ENCODE measurements at regions not wholly inside any gene's neighbourhood (a gene's known extent, or its start where the extent isn't known, plus 50 kb on each side); places are given as distances from the start of the nearest gene placed in this dataset.

GRCh38 chr16:86740906-86741799 is 162.8 kb downstream of the FOXL1 start:
- no peak for DNase-seq (ENCODE audit: low read depth in 2 of 2)

- no peak for DNase-seq (ENCODE audit: low read depth in 2 of 2)
Measured at GRCh38 chr16:86747761-86748160, 169.4 kb downstream of the FOXL1 start.

DNA sequence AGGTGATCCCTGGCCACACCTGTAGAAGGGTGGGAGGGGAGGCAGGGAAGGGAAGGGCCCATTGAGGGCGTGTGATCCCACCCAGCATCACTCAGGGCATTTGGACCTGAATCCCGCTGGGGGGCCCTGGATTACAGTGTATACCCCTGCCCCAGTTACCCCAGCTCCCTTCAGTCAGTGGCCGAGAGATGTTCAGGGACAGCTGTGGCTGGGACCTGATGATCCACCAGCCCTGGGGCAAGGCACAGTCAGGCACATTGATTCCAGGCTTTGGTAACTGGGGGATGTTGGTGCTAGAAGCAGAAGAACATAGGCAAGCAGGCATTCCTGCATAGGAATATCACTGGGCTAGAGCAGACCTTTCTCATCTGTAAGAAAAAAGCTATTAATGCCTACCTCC is 170.3 kb downstream of the FOXL1 start:
- DNase-seq (ENCODE audit: low read depth in 2 of 2): no peak

DNA sequence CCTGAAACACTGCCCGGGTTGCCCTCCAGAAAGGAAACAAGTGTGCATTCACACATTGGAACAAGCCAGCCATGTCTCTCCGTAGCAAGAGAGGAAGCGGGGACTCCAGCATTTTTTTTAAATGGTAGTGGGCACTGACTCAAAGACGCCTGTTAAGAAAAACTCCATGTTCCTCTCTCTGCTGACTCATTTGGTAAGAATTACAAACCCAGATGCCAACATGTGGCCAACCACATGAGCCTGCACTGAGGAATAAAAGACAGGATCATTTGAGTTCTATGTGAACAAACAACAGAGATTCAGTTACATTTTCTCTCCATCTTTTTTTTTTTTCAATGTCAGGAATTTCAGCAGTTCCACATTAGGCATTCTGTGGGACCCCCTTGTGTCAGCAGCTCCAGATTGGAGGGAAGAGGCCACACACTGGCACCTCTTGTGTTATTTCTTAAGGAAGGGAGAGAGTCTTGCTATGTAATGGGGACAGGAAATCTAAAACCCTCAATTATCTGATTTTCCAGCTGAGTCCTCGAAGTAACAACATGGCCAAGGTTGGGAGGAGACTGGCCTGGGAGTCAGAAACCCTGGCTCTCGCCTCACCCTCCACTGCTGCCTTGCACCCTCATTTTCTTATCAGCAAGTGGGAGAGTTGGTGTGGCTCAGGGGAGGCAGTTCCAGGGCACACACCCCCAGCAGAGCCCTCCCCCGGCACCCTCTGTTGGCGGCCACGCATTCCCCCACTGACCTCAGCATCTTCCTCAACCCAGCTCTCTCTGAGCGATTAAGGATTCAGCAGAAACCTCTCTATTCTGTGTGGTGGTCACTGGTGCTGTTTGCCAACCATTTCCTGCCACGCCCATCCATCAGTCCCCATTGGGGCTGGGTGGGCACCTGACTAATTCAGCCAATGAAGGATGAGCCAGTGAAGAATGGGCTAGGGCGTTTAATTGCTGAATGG is 173.0 kb downstream of the FOXL1 start:
- no peak for DNase-seq (ENCODE audit: low read depth in 2 of 2)

GRCh38 chr16:86752582-86753175 is 174.3 kb downstream of the FOXL1 start:
- DNase-seq (ENCODE audit: low read depth in 2 of 2): no peak

GRCh38 chr16:86753399-86753798 is 175.1 kb downstream of the FOXL1 start:
- no peak for DNase-seq (ENCODE audit: low read depth in 2 of 2)

GRCh38 chr16:86755571-86756006 is 177.2 kb downstream of the FOXL1 start:
- no peak for DNase-seq (ENCODE audit: low read depth in 2 of 2)

GRCh38 chr16:86756882-86757703 is 178.7 kb downstream of the FOXL1 start:
- no peak for DNase-seq (ENCODE audit: low read depth in 2 of 2)

DNA sequence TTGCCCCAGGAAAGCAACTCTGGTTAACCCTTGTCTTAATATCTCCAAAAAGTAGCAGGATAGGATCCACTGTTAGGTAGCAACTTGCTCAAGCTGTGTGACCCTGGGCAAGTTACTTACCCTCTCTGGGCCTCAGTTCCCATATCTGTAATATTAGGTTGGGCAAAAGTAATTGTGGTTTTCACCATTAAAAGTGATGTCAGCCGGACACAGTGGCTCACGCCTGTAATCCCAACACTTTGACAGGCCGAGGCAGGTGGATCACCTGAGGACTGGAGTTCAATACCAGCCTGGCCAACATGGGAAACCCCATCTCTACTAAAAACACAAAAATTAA is 179.3 kb downstream of the FOXL1 start:
- DNase-seq (ENCODE audit: low read depth in 2 of 2): no peak

- no peak for DNase-seq (ENCODE audit: low read depth in 2 of 2)
Measured at GRCh38 chr16:86758932-86759331, 180.6 kb downstream of the FOXL1 start.

GRCh38 chr16:86761111-86762031 is 183.0 kb downstream of the FOXL1 start:
- DNase-seq (ENCODE audit: low read depth in 2 of 2): peak; percentile 8 to 28

DNA sequence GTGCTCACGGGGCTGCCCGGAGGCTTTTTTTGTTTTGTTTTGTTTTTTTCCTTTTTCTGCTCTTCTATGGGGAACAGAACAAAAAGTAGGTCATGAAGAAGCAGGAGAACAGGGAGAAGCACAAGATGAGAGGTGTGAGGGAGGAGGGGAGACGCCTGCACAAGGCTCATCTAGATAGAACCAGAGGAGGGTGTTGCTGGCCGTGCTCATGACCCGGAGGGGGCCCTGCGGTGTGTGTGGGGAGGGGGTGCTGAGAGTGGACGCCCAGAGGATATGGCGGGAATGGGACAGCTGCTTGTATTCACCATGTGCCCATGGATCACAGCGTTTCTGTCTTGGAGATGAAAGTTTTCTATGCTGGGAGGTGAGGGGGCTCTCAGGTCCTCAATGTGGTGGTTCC is 183.7 kb downstream of the FOXL1 start:
- DNase-seq (ENCODE audit: low read depth in 2 of 2): no peak

DNA sequence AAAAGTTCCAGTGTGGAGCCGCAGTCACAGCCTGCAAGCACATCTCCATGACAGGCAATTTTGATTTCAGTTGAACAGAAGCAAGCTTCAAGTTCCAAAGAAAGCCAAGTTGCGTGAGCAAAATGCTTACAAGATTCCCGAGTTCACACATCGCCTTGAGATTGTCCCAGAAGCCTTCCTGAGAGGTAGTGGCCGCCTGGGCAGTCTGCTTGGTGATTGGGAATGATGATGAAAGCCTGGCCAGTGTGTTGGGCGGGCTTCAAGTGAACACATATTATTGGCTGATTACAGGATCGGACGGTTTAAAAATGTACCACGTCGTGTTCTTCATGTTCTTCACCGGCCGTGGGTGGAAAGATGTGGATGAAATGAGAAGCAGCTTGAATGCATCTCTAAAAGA is 185.5 kb downstream of the FOXL1 start:
- DNase-seq (ENCODE audit: low read depth in 2 of 2): no peak

GRCh38 chr16:86764551-86764950 is 186.2 kb downstream of the FOXL1 start:
- DNase-seq (ENCODE audit: low read depth in 2 of 2): no peak

DNA sequence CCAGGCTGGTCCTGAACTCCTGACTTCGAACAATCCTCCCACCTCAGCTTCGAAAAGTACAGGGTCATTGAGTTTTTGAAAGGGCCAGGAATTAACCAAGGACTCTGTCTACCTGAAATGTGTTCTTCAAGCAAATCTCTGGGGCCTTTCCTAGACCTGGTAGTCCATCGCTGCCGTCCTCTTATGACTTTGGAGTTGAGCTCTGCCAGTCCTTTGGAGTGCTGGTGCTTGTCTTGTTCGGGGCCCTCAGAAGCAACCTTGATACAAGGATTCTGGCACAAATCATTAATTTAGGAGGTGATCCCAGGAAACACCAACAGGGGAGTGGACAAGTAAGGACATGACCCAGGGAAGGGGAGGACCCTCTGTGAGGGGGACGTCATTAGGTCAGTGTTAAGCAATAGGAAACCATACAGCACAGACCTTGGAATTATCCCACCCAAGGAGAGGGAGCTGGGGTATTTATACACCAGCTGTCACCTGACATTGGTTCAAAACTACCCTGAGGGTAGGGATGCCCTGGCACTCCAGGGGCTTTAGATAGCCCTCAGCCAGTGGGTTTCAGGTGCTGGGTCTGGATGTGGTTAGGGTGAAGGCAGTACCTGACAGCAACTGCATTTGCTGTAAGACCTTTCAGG is 187.2 kb downstream of the FOXL1 start:
- no peak for DNase-seq (ENCODE audit: low read depth in 2 of 2)

DNA sequence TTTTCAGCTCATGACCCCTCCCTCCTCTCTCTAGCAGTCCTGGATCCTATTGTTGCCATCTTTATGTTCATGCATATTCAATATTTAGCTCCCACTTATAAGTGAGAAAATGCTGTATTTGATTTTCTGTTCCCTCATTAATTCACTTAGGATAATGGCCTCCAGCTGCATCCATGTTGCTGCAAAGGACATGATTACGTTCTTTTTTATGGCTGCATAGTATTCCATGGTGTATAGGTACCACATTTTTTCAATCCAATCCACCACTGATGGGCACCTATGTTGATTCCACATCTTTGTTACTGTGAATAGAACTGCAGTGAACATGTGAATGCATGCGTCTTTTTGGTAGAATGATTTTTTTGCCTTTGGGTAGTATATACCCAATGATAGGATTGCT is 188.4 kb downstream of the FOXL1 start:
- DNase-seq (ENCODE audit: low read depth in 2 of 2): no peak

DNA sequence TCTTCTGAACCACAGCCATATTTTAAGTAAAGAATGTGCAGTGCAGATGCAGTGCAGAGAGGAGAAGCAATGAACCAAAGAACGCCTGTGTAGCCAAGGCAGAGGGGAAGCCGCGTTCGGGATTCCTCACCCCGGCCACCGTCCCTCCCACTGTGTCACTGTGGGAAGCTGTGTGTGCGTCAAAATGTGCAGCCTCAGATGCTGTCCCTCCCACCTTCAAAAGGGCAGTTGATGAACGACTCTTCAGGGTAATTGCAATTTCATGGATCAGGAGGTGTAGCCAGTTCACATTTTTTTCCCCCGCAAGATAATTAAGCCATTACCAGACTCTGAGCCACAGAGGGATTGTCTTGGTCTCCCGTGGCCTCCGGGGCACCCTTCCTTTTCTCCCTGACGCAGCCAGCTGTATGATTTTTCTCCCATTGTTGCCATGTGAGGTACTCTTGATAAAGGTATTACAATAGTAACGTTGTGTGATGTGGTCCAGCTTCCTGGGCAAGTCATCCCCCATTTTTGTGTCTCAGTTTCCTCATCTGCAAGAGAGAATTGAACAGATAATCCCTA is 190.0 kb downstream of the FOXL1 start:
- DNase-seq (ENCODE audit: low read depth in 2 of 2): no peak

DNA sequence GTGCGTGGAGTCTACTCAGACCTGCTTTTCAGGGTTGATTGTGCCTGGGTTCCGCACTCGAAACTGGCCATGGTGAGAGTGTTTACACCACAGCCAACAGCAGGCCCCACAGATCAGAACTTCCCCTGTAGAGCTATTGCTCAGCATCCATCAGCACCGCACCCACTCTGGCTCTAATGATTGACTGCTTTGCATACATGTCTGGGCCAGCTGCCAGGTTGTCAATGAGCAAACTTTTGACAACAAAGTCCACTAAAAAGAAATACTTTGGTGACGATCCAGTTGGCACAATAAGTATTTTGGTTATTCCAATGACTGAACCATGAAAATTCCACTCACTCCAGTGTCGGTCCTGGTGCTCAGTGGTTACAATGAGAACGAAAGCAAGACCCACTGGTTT is 190.7 kb downstream of the FOXL1 start:
- no peak for DNase-seq (ENCODE audit: low read depth in 2 of 2)

All from stimulated activated CD8-positive, alpha-beta memory T cell treated with anti-CD3 and anti-CD28 coated beads, Interleukin-15, amount 100 ng/mL, for 48 hours (primary cell).